NCI-H82 treated with DMSO at 0.1 percent for 48 hours (cell line): ENCODE measurements at regions not wholly inside any gene's neighbourhood (a gene's known extent, or its start where the extent isn't known, plus 50 kb on each side); places are given as distances from the start of the nearest gene placed in this dataset.
"Not testable (repeated sequence)": the region's sequence is repeated elsewhere in the genome, so short reads cannot be mapped to it uniquely, and the experiment has no call there.

Experiments
- DNase-seq: peaks from one replicate; lab custom pipeline; 2025; ENCODE audit not compliant: unreplicated experiment; lab: John Stamatoyannopoulos, UW

GRCh38 chr12:34219046-34219770, 196.9 kb downstream of the ALG10 start:
- no peak for DNase-seq

GRCh38 chr12:34220079-34220478, 197.8 kb downstream of the ALG10 start:
- DNase-seq = not testable (repeated sequence)

GRCh38 chr12:34223640-34224039, 201.3 kb downstream of the ALG10 start:
- no peak for DNase-seq

GRCh38 chr12:34226044-34226443, 203.7 kb downstream of the ALG10 start:
- DNase-seq = not testable (repeated sequence)

- DNase-seq = not testable (repeated sequence)
Observed at GRCh38 chr12:34228046-34228445, 205.8 kb downstream of the ALG10 start.

- DNase-seq = not testable (repeated sequence)
Observed at GRCh38 chr12:34229033-34229432, 206.7 kb downstream of the ALG10 start.

- DNase-seq = no peak
Observed at GRCh38 chr12:34233618-34234017, 211.3 kb downstream of the ALG10 start.

GRCh38 chr12:34236073-34236472, 213.8 kb downstream of the ALG10 start:
- DNase-seq = no peak

GRCh38 chr12:34244608-34245007, 222.3 kb downstream of the ALG10 start:
- DNase-seq = no peak

- no peak for DNase-seq
Observed at GRCh38 chr12:34249271-34249670, 227.0 kb downstream of the ALG10 start.

- not testable (repeated sequence) for DNase-seq
Observed at GRCh38 chr12:34251879-34252278, 229.6 kb downstream of the ALG10 start.

GRCh38 chr12:34253674-34254073, 231.4 kb downstream of the ALG10 start:
- no peak for DNase-seq

GRCh38 chr12:34257093-34257492, 234.8 kb downstream of the ALG10 start:
- DNase-seq = no peak

- not testable (repeated sequence) for DNase-seq
Observed at GRCh38 chr12:34262140-34262539, 239.8 kb downstream of the ALG10 start.

- DNase-seq = no peak
Observed at GRCh38 chr12:34264110-34264509, 241.8 kb downstream of the ALG10 start.

GRCh38 chr12:34273703-34274102, 251.4 kb downstream of the ALG10 start:
- not testable (repeated sequence) for DNase-seq

GRCh38 chr12:34275129-34275528, 252.8 kb downstream of the ALG10 start:
- DNase-seq = no peak

GRCh38 chr12:34286483-34286882, 264.2 kb downstream of the ALG10 start:
- DNase-seq = no peak

GRCh38 chr12:34286934-34287333, 264.6 kb downstream of the ALG10 start:
- DNase-seq = no peak

- DNase-seq = no peak
Observed at GRCh38 chr12:34287437-34287836, 265.1 kb downstream of the ALG10 start.

GRCh38 chr12:34287986-34288962, 266.0 kb downstream of the ALG10 start:
- DNase-seq = no peak

- no peak for DNase-seq
Observed at GRCh38 chr12:34288963-34289345, 266.7 kb downstream of the ALG10 start.
